ENCODE measurements at regions not wholly inside any gene's neighbourhood (a gene's known extent, or its start where the extent isn't known, plus 50 kb on each side); places are given as distances from the start of the nearest gene placed in this dataset.

- DNase-seq: no peak
These were observed 363.9 kb upstream of the CDH5 start for GRCh38 chr16:66002601-66003000.

GRCh38 chr16:66001432-66001831 lies 365.1 kb upstream of the CDH5 start:
- no peak for DNase-seq

- DNase-seq: no peak
These were observed 368.0 kb upstream of the CDH5 start for GRCh38 chr16:65998443-65998842.

- DNase-seq: no peak
These were observed 372.2 kb upstream of the CDH5 start for GRCh38 chr16:65994291-65994690.

- no peak for DNase-seq
These were observed 375.3 kb upstream of the CDH5 start for GRCh38 chr16:65991149-65991701.

- DNase-seq: no peak
These were observed 376.5 kb upstream of the CDH5 start for GRCh38 chr16:65989861-65990604.

GRCh38 chr16:65988024-65988595 lies 378.4 kb upstream of the CDH5 start:
- no peak for DNase-seq

GRCh38 chr16:65984296-65984695 lies 382.2 kb upstream of the CDH5 start:
- DNase-seq: no peak

- no peak for DNase-seq
These were observed 385.4 kb upstream of the CDH5 start for GRCh38 chr16:65981057-65981456.

- no peak for DNase-seq
These were observed 391.3 kb upstream of the CDH5 start for GRCh38 chr16:65975049-65975708.

- no peak for DNase-seq
These were observed 399.1 kb upstream of the CDH5 start for GRCh38 chr16:65967376-65967775.

GRCh38 chr16:65965628-65966027 lies 400.9 kb upstream of the CDH5 start:
- DNase-seq: no peak

GRCh38 chr16:65964752-65965151 lies 401.7 kb upstream of the CDH5 start:
- no peak for DNase-seq

- DNase-seq: no peak
These were observed 404.9 kb upstream of the CDH5 start for GRCh38 chr16:65961476-65962143.

GRCh38 chr16:65959983-65960382 lies 406.5 kb upstream of the CDH5 start:
- no peak for DNase-seq

GRCh38 chr16:65958086-65958485 lies 408.4 kb upstream of the CDH5 start:
- no peak for DNase-seq

GRCh38 chr16:65956100-65956499 lies 410.4 kb upstream of the CDH5 start:
- DNase-seq: no peak

- no peak for DNase-seq
These were observed 412.0 kb upstream of the CDH5 start for GRCh38 chr16:65954446-65954845.

GRCh38 chr16:65950211-65950610 lies 416.3 kb upstream of the CDH5 start:
- no peak for DNase-seq

- DNase-seq: no peak
These were observed 418.1 kb upstream of the CDH5 start for GRCh38 chr16:65948361-65948760.

GRCh38 chr16:65947951-65948350 lies 418.5 kb upstream of the CDH5 start:
- DNase-seq: no peak

GRCh38 chr16:65945493-65945892 lies 421.0 kb upstream of the CDH5 start:
- DNase-seq: no peak

GRCh38 chr16:65944361-65944760 lies 422.1 kb upstream of the CDH5 start:
- no peak for DNase-seq

- no peak for DNase-seq
These were observed 425.8 kb upstream of the CDH5 start for GRCh38 chr16:65940711-65941110.
